NCI-H524 (cell line): ENCODE measurements at regions not wholly inside any gene's neighbourhood (a gene's known extent, or its start where the extent isn't known, plus 50 kb on each side); places are given as distances from the start of the nearest gene placed in this dataset.
"Not testable (repeated sequence)": the region's sequence is repeated elsewhere in the genome, so short reads cannot be mapped to it uniquely, and the experiment has no call there.

Experiments used
- DNase-seq, 2 experiments: peaks; one replicate each; lab custom pipeline; 2025; lab: John Stamatoyannopoulos, UW

DNA sequence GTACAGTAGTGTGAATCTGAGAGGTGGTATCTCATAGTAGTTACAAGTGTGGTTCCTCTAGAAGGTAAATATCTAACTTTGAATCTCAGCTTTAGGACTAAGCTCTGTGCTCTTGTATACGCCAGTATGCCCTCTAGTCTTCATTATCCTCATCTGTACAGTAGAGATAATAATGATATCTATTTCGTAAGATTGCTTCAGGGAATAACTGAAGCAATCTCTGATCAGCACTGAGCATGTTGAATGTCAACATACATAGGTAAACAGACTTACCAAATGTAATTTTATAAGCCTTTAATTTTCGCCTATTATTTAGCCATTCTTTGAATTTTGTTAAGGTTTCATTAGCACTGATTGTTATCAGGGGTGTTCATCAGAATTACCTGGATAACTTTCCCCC lies 175.2 kb upstream of the ANKRD50 start:
- no peak for DNase-seq

DNA sequence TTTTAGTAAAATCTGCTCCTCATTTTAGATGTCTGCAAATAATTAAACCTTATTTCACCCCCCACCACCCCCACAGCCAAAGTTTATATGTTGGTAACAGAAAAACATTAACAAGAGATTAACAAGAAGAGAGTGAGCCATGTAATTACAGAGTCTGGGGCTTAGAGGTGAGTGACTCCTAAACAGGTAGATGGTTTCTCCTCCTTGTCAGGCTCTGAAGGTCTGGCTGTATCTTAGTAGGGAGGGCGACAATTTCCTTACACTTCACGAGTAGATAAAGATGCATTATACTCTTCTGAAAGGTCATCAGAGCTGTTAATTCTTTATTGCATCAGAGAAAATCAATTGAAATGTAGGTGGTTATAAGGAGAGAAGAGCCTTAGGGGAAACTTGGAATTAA lies 171.8 kb upstream of the ANKRD50 start:
- no peak for DNase-seq

DNA sequence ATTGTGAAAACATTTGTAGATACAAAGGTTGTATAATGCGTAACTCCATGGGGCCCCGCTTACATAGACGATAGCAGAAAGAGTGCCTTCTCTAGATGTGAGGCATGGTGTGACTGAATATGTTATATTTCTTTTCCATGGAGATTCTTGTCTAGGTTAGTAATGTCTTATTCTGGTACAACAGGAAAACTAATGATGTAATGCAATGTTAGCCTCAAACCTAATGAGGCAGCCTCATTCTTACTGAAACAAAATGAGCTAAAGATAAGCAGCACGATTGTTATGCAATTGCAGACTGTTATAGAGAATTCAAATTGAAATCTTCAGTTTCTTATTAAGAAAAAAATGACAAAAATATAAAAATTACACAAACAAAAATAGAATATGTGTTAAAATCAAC lies 171.1 kb upstream of the ANKRD50 start:
- no peak for DNase-seq

DNA sequence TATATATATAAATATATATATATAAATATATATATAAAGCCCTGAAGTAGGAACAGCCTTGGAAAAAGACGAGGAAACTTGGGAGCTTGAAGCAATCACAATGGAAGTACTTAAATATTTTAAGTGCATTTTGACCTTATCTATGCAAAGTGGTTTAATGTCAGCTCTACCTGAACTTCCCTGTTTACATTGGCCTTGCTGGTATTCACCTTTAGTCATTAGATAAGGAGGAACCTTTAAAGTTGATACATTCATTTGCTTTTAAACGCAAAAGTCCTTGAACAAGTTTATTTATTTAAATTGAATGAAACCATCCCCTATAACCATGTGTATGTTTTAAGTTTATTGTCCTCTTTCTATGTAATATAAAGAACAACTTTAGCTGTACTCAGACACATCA lies 166.7 kb upstream of the ANKRD50 start:
- no peak for DNase-seq

DNA sequence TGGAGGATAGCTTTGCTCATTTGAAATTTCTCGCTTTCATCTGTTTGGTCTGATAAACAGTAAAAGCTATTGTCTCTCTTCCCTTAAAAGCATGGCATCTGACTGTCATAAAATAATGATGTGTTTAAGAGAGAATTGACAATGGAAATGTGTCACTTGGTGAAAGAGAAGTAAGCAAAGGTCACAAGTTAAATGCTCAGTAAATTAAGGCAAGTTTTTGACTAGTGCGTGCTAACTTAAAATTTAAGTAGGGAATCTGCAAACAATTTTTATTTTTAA lies 161.6 kb upstream of the ANKRD50 start:
- DNase-seq, result no peak

DNA sequence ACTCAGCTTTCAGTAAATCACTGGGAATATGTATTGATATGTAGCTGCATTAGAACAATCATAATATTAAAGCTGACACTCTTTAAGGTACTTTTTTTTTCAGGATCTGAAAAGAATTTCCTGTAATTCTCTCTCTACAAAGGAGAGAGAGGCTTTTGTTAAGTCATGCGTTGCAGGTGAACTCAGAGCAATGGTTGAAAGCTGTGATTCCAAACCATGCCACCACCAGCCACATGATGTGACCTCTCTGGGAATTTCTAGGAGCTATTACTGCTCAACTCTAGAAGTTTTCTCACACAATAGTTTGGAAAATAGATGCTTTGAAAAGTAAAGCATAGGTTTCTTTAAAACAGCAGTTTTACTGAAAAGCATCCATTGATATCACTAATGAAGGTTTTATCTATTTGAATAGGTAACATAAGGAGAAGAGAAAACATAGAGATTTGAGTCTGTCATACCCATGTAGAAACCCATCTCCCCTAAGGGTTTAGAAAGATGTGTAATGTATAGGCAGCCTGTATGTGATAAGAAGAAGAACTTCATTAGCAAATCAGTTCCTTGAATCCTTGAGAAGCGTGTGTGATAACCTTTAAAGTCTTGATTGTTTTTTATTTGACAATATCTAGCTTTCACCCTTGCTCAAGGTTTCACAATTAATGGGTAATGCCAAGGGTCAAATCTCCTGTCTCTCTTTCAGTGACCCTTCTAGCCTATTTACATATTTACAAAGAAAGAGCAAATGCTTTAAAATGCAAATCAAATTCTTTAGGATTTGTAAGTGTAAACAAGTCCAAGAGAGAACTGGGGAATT lies 161.0 kb upstream of the ANKRD50 start:
- no peak for DNase-seq

DNA sequence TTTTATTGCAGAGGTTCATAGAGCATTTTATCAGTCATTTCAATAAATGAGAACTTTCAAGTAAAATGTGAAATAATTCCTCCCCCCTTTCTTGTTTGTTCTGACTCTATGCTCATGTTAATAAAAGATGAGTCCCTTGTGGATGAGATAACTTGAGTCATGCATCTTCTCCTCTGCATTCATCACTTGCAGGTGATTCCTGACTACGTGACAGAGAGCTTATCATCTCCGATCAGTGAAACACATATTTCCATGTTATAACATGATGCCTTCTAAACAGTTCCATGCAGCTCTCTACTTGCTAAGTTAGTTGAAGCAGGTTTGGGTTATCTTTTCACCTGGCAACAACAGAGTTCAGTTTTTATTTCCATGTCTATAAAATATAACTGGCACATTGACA lies 160.1 kb upstream of the ANKRD50 start:
- no peak for DNase-seq

DNA sequence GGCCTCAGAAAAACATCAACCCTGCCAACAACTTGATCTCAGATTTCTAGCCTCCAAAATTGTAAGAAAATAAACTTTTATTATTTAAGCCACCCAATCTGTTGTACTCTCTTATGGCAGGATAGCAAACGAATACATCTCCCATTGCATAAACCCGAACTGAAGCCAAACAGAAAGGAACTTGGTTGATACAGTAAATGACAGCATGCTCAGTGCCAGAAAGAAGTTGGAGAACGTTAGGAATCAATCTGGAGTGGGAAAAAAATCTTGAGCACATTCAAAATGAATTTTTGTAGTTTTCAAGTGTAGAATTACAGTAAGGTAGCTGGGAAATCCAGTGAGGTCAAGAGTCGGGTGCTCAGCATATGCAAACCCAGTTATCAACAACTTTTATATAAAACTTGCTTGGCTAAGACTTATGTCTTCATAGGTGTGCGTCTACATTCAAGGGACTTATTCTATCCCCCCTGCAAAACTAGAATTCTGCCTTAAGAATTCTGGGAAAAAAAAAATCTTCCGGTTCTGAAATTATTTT lies 157.5 kb upstream of the ANKRD50 start:
- DNase-seq, result no peak

DNA sequence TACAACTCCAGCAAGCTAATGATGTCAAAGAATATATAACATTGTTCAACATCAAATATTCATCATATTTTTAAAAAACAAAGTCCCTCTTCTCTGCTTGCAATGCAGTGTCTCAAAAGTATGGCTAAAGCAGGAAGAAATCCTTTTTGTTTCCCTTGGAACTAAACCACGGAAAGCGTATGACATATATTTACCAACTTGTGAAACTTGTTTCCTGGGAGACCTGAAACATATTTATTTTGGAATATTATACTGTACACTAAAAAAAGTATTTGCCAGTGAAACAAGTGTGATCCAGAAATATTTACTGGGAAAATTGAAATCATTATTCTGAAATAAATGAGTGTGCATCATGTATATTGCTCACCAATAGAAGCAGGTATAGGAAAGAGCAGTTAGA lies 156.0 kb upstream of the ANKRD50 start:
- DNase-seq, result no peak

DNA sequence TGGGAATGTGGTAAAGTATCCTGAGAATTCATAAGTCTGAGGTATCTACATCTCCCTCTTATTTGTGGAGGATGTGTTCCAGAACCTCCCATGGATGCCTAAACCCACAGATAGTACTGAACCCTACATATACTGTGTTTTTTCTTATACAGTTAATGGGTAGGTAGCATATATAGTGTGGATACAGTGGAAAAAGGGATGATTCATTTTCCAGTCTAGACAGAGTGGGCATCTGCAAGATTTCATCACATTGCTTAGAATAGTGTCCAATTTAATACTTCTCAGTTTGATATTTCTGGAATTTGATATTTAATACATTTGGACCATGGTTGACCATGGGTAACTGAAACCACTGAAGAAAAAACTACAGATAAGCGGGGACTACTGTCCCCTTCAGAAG lies 155.0 kb upstream of the ANKRD50 start:
- no peak for DNase-seq

DNA sequence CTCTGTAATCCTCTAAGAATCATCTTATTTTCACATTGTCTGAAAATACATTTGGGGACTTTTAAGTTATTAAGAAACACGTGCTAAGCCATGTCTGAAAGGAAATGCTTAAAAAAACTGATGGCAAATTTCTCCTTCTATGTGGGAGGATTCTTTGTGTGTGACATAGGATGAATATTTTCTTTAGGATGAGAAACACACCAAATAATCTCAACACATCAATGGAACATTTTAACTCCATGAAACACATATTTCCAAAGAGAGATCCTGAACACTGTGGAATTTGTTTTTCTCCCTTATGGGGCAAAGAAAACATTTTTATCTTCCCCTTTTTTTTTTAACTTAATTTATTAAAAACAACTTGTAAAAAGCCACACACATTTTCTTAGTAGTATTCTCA lies 153.8 kb upstream of the ANKRD50 start:
- DNase-seq, result no peak

DNA sequence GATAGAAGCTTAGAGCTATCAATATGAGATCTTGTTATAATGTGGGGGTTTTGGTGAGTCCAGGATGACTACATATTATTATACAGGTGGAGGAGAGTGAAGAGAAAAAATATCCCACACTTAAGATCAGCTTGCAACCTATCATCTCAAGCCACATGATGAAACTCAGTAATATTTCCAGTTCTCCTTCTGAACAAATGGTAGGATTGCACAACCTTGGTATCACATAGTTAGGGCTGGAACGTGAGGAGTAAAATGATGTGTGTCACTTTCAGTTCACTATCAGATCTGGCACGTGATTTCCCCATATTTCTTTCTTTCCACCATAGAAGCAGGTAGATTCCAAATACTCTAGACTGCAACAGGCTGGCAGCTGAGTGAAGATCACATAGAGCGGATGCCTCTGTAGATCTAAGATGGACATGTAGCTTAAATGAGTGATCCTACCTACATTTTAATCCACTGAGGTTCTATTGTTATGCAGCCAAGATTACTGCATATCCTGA lies 150.6 kb upstream of the ANKRD50 start:
- DNase-seq, result no peak

DNA sequence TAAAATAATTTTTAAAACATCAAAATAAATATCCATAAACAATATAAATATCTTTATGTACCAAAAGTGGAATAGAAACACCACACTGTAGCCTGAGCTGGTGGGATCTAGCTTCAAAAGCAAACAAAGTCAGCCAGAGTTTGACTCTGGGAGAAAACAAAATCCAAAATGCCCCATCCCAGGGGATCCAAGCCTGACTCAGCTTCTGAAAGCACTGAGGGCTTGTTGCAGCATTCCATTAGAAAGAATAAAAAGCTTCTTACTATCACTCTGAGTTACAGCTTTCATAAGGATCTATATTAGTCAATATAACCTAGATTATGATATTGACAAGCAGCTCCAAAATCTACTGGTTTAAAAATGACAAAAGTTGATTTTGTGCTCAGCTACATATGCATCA lies 149.7 kb upstream of the ANKRD50 start:
- DNase-seq, result no peak

DNA sequence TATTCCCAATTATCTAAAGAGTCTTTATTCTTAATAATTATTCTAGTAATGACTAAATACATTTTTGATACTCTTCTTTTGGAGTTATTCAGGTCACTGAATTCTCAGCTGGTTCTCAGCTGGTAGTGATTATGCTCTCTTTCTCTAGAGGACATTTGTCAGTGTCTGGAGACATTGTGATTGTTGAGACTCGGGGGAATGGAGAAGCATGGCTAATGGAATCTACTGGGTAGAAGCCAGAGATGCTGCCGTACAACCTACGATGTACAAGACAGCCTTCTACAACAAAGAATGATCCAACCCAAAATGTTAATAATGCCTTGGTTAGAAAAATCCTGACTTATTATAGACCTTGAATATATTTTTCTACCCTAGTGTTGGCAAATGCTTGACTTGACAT lies 149.2 kb upstream of the ANKRD50 start:
- no peak for DNase-seq

DNA sequence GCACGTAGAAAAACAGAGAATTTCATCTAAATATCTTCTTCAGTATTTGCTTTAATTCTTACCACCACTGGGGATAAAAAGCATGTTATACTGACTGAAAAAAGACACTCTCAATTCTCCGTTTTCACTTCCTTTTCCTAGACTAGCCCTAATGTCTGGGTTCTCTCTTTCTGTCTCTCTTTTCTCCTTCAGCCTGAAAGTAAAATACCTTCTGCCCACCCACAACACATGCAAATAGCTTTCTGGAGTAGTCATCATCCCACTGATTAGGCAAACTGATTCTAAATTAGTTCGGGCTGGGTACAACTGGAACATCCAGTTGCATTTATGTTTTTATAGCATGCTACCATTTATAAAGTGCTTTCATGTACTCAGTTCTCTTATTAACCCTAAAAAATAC lies 142.4 kb upstream of the ANKRD50 start:
- no peak for DNase-seq

DNA sequence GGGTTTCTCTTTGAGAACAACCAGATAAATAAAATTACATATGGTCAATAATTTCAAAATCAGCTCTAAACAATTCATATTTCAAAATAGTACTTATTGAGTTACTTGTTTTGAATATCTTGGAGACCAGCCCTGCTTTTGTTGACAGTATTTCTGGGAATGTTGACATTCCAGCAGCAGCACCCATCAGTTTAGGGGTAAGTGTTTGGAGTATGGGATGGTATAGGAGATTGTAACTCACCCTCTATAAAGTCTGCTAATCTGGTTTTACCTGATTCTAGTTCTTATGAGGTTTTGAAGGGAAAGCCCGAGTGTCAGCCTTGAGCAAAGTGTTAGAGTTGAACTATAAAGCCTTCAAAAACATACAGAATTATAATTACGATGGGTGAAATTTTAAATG lies 139.2 kb upstream of the ANKRD50 start:
- DNase-seq, result no peak

DNA sequence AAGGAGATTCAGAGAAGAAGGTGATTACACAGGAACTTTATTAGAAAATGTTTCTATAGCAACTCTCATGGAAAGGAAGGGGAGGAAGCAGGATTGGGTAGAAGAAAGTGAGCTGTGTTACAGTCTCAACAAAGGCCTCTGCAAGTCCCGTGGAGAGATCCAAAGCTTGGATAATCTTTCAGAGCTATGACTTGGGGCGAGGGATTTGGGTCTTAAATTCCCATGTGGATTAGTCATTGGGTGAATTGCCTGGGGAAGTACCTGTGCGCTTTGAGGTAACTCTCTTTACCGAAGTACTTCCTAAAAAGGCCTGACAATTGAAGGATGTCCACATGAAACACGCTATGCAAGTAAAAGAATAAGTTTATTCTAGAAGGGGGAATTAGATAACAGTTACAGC lies 133.8 kb upstream of the ANKRD50 start:
- DNase-seq, result no peak

DNA sequence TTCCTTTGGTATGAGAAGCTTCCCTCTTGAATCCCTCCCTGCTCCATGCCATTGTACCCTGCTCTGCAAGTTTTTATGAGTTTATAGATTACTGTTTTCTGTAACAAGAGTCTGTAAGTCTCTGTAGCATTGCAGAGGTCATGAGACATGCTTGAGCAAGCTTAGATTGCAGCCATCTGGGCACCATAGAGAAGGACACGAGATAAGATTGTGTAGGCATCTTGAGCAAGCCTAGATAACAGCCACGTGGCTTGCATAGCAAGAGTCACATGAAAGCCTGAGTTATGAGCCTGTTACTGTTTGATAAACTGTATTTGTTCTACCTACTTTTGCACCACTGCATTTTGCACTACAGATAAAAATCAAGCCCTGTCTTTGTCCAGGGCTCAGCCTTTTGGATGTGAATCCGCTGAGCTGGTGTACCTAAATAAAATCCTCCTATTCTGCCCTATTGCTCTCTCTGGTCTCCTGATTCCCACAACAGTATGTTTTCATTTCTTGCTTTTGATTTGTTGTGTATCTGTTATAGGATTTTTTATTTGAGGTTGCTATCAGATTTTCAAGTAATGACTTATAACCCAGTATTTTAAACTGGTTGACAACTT lies 127.4 kb upstream of the ANKRD50 start:
- no peak for DNase-seq

DNA sequence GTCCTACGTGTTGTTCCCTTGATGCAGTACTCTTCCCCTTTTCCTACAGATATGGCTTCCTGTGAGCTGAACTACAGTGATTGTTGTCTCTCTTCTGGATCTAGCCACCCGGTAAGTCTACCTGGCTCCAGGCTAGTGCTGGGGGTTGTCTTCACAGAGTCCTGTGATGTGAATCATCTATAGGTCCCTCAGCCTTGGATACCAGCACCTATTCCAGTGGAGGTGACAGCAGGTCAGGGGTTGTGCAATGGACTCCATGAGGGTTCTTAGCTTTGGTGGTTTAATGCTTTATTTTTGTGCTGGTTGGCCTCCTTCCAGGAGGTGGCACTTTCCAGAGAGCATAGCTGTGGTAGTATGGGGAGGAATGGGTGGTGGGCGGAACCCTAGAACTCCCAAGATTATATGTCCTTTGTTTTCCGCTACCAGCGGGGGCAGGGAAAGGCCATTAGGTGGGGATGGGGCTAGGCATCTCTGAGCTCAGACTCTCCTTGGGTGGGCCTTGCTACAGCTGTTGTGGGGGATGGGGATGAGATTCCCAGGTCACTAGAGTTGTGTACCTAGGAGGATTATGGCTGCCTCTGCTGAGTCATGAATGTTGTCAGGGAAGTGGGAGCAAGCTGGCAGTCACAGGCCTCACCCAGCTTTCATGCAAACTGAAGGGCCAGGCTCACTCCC lies 121.4 kb upstream of the ANKRD50 start:
- no peak for DNase-seq

DNA sequence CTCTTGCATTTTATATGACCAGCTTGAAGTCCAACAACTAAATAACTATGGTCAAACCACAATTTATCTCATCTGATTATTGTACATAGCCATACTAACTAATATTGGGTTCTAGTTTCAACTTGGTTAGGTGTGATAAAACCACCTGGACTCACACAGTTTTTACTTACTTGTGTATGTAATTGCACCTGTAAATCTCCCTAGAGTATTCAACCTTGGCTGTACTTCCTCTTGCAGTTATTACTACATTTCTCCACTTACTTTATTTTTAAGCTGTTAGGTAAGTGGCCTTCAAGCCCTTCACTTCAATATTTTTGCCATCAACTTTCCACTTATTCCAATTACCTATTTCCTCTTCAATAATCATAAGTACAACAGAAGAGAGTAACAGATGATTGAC lies 115.8 kb upstream of the ANKRD50 start:
- no peak for DNase-seq

DNA sequence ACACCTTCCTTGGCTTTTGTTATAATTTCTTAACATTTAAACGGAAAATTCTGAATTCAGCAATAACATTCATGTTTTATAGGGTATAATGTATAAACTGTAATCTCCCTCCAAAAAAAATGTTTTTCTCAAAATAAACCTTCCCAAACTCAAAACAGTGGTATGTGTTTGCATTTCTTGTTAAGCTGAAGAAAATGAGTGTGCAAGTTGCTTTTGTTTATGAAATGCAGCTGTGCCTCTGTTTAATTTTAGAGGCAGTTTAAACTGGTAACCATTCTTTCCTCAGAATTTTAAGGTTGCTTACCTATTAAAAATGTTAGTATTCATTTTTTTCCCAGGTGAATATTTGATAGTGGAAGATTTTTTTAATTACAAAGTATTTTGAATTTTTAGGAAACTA lies 105.0 kb upstream of the ANKRD50 start:
- no peak for DNase-seq

DNA sequence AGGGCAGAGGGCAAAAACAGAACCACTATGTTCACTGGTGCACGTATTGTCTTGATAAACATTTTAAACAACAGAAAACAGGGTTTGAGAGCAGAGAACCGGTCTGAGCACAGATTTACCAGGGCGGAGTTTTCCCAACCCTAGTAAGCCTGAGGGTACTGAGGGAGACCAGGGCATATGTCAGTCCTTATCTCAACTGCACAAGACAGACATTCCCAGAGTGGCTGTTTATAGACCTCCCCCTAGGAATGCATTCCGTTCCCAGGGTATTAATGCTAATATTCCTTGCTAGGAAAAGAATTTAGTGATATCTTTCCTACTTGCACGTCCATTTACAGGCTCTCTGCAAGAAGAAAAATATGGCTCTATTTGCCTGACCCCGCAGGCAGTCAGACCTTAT lies 99.7 kb upstream of the ANKRD50 start:
- not testable (repeated sequence) for DNase-seq

DNA sequence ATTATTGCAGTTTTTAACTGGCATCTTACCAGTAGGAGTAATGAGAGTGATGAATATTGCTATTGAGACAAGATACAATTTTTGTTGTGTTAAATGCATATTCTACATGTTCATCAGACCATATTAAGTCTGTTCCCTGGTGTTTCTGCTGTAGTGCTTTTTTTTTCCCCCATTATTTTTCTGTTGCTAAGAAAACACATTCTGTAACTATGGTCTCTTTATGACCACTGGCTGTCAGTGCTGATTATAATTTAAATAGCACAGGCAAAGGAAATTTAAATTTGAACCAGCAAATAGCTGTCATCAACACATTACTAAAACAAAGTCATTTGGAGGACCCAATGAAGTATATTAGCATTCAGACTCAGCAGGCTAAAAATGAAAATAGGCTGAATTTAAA lies 98.3 kb upstream of the ANKRD50 start:
- DNase-seq, result no peak
